HG03558 (cell line): ENCODE measurements at regions not wholly inside any gene's neighbourhood (a gene's known extent, or its start where the extent isn't known, plus 50 kb on each side); places are given as distances from the start of the nearest gene placed in this dataset.
"Not testable (repeated sequence)": the region's sequence is repeated elsewhere in the genome, so short reads cannot be mapped to it uniquely, and the experiment has no call there.

ENCODE experiments used
- ATAC-seq: cut with Tn5 transposase; IDR thresholded peaks from one replicate; pipeline ENCODE4 v1.9.1; 2021; ENCODE audit warnings: moderate number of reproducible peaks; ENCODE audit not compliant: unreplicated experiment; ENCODE audit errors: extremely low read depth

DNA sequence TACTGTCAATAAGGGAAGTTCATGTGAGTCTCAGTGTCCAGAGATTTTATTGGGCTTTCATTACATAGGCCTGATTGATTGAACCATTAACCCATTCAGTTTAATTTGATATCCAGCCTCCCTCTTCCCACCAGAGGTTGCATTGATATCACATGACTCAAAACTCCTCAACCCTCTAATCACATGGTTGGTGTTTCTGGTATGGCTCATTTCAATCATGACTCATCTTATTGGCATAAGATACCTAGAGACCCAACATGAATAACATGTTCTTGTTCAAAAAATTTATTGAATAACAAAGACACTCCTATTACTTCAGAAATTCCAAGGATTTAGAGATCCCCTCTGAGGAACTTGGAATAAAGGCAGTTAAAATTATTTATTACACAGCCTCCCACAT is 982.2 kb downstream of the TLE1 start:
- no peak for ATAC-seq

GRCh38 chr9:80701061-80701460 is 988.3 kb downstream of the TLE1 start:
- ATAC-seq: no peak

- no peak for ATAC-seq
Measured at GRCh38 chr9:80699511-80699998, 989.8 kb downstream of the TLE1 start.

GRCh38 chr9:80698725-80699410 is 990.5 kb downstream of the TLE1 start:
- no peak for ATAC-seq

GRCh38 chr9:80692751-80693150 is 996.6 kb downstream of the TLE1 start:
- no peak for ATAC-seq

DNA sequence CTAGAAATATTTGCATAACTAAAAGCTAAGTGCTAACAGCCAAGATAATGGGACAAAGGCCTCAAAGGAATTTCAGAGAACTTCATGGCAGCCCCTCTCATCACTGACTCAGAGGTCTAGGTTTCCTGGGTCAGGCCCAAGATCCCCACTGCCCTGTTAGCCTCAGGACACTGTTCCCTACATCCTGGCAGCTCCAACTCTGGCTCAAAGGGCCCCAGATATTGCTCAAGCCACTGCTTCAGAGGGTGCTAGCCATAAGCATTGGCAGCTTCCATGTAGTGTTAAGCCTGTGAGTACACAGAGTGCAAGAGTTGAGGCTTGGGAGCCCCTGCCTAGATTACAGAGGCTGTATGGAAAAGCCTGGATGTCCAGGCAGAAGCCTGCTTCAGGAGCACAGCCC is 998.1 kb downstream of the TLE1 start:
- ATAC-seq: no peak

DNA sequence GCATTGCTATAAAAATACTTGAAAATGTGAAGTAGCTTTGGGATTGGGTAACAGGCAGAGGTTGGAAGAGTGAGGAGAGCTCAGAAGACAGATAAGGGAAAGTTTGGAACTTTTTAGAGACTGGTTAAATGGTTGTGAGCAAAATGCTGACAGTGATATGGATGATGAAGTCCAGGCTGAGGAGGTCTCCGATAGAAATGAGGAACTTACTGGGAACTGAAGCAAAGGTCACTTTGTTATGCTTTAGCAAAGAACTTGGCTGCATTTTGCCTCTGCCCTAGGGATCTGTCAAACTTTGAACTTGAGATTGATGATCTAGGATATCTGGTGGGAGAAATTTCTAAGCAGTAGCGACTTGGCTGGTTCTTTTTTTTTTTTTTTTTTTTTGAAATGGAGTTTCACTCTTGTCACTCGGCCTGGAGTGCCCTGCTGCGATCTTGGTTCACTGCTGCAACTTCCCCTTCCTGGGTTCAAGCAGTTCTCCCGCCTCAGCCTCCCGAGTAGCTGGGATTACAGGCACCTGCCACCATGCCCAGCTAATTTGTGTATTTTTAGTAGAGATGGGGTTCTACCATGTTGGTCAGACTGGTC is 998.9 kb downstream of the TLE1 start:
- ATAC-seq: no peak

- ATAC-seq: no peak
Measured at GRCh38 chr9:80679916-80680315, 1009.4 kb downstream of the TLE1 start.

DNA sequence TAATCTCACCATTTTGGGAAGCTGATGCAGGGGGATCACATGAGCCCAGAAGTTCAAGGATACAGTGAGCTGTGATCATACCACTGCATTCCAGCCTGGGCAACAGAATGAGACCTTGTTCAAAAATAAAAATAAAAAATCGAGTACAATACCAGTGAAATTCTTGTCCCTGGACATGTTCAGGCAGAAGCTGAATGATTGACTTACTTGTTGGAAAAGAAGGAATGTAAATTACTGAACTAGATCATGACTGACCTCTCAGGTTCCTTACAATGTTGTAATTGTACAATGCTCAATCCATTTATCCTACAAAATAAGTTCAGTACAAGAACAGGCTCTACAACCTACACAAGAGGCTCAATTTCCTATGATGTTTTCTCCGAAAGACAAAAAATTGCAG is 1010.4 kb downstream of the TLE1 start:
- ATAC-seq: no peak

DNA sequence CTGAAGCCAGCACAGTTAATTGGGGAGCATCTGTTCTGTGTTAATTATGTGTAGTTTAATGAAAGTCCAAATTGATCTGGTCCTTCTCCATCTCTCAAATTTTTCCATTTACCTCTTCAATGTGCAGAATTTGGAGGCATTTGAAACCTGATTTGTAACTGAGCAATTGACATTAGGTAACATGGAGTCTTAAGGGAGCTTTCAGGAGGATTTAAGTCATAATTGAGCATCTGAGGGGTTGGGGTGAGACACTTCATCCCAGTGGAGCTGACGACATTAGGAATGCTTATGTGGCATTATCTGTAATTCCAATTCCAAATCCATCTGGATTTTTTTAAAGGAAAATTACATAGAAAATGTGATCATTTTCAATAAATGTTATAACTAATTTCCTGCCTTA is 1015.9 kb downstream of the TLE1 start:
- ATAC-seq: no peak

- no peak for ATAC-seq
Measured at GRCh38 chr9:80665479-80665878, 1023.9 kb downstream of the TLE1 start.

GRCh38 chr9:80664327-80665210 is 1024.8 kb downstream of the TLE1 start:
- ATAC-seq: no peak

- not testable (repeated sequence) for ATAC-seq
Measured at GRCh38 chr9:80659751-80660150, 1029.6 kb downstream of the TLE1 start.

- ATAC-seq: no peak
Measured at GRCh38 chr9:80651044-80651443, 1038.3 kb downstream of the TLE1 start.

DNA sequence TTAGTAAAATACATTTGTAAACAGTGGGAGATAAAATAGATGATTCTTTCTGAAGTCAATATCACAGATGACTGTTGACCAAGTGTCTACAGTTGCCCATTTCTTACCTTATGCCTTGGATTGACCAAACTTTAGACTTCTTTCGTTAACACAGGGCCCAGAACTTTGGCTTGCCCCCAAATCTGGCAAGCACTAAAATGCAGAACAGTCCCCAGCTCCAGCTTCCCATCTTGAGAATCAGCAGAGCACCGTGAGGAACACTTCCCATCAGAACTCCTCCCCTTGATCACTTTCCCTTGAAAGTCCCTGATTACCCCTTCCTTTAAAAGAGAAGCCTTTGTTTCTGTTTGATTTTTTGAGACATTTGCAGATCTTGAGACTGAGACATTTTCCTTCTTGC is 1039.9 kb downstream of the TLE1 start:
- no peak for ATAC-seq

DNA sequence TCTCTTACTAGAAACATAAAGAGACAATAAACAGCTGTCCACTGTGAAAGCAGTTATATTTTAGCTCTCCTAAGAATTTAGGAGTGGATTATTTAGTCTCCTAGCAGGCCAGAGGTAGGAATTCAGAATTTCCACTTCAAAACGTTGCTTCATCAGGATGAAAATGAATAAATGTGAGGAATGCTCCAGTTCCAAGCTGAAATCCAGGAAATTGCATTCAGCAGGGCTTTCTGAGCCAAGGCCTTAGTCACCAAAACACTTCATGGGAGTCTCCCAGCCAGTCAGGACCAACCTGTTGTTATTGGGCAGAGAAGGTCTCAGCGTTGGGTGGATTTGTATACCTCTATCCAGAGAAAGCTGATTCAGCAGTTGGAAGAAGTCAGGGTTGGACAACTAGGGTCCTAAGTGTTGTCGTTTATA is 1040.3 kb downstream of the TLE1 start:
- ATAC-seq: no peak

- no peak for ATAC-seq
Measured at GRCh38 chr9:80648336-80648735, 1041.0 kb downstream of the TLE1 start.

GRCh38 chr9:80646211-80646610 is 1043.1 kb downstream of the TLE1 start:
- ATAC-seq: no peak

DNA sequence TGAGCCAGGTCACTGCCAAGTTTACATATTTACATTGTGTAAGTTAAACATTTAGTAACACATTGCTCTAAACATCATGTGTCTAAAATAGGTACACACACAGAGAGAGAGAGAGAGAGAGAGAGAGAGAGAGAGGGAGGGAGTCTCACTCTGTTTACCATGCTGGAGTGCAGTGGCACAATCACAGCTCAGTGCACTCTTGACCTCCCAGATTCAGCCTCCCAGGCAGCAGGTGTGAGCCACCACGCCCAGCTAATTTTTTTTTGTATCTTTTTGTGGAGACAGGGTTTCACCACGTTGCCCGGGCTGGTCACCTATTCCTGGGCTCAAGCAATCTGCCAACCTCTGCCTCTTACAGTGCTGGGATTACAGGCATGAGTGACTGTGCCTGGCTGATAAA is 1045.3 kb downstream of the TLE1 start:
- ATAC-seq: no peak

- ATAC-seq: no peak
Measured at GRCh38 chr9:80635065-80635464, 1054.3 kb downstream of the TLE1 start.

DNA sequence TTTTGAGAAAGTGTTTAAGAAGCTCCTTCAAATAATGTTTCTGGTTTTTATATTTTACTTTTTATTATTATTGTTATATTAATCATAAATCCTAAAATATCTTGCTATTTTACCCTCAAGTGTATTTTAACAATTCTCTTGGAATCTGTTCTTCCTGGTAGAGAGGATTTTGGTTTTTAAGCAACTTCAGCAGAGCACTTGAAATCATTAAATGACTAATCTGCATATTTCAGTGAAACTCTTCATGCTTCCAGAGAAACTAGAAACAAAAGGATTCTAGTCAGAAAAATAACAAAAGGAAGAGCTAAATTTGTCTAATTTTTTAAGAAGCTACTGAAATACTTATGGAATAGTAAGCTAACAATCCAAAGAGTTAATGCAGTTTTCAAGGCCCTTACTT is 1057.3 kb downstream of the TLE1 start:
- ATAC-seq: no peak
